Fibroblast of the conjunctiva (primary cell): ENCODE measurements at regions not wholly inside any gene's neighbourhood (a gene's known extent, or its start where the extent isn't known, plus 50 kb on each side); places are given as distances from the start of the nearest gene placed in this dataset.

Source experiments
- DNase-seq: peaks from one replicate; pipeline ENCODE4 v3.0.0-alpha.2; 2010; ENCODE audit warnings: low read depth

DNA sequence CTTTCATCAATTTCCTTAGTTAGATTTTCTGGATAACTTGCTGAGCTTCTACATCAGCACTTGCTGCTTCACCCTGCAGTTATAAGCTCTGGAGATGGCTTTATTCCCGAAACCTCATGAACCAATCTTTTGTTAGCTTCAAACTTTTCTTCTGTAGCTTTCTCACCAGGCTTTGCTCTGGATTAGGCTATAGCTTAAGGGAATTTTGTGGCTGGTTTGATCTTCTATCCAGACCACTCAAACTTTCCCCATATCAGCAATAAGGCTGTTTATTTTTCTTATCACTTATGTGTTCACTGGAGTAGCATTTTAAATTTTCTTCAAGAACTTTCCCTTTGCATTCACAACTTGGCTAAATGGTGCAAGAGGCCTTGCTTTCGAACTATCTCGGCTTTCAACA, 1173.5 kb upstream of the NUDT12 start:
- DNase-seq = no peak

- DNase-seq = no peak
Observed at GRCh38 chr5:104734046-104734445, 1171.5 kb upstream of the NUDT12 start.

DNA sequence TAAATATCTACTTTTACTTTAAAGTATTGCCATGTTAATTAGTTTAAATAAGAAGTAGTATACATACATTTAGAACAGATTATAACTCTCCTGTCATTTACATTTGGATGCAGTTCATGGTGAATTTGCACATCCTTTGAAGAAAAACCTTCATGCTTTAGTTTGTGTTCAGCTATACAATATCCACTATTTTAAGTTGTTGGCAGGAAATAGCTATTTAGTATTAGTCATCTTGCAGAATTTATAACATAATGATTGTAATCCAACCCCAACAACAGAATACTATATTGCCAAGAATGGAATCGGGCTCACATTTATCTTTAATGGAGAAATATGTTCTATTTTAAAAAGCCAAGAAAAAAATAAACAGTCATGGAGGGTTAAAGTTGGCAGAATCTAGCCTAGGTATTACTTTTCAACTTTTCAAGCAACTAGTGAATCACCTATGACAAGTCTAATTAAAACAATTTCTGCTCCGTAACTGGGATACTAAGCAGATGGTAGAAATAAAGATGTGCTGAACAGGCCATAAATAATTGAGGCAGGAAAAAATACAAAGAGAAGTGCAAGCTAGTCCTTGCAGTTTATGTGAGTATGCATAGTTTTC, 1170.6 kb upstream of the NUDT12 start:
- no peak for DNase-seq

- no peak for DNase-seq
Observed at GRCh38 chr5:104731331-104731730, 1168.7 kb upstream of the NUDT12 start.

- DNase-seq = no peak
Observed at GRCh38 chr5:104708027-104708426, 1145.4 kb upstream of the NUDT12 start.

- DNase-seq = no peak
Observed at GRCh38 chr5:104706600-104706999, 1144.0 kb upstream of the NUDT12 start.

- DNase-seq = no peak
Observed at GRCh38 chr5:104702212-104702611, 1139.6 kb upstream of the NUDT12 start.

DNA sequence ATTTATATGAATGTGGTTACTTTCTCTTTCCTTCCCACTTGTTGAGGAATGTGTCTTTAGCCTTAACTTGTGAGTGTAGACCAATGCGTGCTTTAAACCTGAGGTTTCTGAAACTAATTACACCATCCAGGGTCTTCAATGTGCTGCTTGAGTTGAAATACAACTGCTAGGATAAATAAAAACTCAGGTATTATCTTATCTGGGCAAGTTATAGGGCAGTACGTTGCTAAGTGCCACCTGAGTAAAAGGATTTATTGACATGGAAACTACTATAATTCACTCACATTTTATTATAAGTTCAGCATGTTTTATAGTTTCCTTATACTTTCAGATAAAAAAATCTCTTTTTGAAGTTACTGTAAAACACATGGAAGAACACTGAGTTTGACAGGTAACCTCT, 1136.8 kb upstream of the NUDT12 start:
- no peak for DNase-seq

GRCh38 chr5:104661256-104661655, 1098.7 kb upstream of the NUDT12 start:
- no peak for DNase-seq

GRCh38 chr5:104659497-104659896, 1096.9 kb upstream of the NUDT12 start:
- DNase-seq = no peak

DNA sequence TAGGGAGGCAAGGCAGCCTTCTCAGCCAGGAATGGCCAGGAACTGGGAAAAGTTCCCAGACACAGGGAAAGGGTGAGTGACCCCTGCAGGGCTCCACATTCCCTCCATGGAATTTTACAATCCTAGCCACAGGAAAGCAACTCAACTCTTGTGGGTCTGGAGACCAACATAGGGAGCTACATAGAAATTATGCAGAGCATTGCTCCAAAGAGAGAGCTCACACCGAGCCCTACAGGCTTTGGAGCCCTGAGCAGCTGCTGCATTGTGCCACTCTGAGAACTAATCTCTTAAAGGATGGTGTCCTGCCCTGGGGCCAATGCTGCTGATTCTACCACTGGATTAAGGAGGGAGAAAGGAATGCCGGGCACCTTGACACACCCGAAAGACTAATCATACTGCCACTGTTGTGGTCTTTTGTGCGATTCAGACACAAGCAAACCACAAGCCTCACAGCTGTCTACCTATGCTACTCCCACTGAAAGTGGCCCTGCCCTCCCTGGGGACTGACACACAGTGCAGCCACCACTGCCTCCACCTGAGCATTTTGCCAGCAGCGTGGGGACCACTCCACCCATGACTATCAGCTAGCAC, 1089.8 kb upstream of the NUDT12 start:
- DNase-seq = no peak

DNA sequence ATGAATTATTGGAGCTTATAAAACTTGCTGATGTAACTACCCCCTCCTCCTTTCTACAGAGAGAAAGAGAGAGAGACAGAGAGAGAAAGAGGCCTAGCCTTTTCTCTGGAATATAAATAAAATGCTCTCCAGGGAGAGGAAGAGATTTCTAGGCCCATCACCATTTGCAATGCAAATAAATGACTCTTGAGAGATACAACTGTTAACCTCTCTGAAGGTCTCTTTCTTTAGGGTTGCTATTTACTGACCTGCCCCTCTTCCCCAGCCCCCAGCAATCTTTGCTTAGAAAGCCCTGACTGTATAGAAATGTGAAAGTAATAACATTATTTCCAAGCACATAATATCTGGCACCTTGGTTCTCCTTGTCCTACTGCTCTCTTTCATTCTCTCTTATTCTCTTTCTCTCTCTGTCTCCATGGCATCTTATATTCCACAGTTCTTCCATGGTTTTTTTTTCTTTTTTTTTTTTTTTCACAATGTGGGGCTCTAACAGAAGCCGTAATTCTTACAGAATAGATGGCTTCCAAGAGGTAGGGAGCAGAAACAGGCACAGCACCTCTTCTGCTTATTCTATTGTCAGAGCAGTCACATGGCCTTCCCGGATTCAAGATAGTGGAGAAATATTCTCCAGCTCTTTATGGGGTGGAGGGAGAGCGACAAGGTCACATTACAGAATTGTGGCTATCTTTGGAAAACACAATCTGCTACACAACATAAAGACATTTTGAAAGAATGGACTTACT, 1087.9 kb upstream of the NUDT12 start:
- no peak for DNase-seq

- DNase-seq = no peak
Observed at GRCh38 chr5:104646416-104646815, 1083.8 kb upstream of the NUDT12 start.

DNA sequence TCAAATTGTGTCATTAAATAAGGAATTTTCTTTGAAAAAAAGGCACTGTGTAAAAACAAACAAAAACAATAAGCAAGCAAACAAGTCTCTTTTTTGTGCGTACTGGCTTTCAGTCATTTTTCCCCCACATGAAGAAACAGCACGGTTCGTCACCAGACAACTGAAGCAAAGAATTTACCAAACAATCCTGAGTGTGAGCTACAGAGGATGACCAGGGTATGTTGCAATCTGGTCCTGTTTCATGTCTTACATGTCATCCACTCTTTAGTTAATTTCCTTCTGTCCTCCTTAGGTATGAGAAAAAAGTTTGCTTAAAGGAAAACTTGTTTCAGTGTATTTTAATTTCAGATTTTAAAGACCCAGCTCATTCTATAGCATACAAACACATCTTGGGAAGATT, 1080.7 kb upstream of the NUDT12 start:
- no peak for DNase-seq

DNA sequence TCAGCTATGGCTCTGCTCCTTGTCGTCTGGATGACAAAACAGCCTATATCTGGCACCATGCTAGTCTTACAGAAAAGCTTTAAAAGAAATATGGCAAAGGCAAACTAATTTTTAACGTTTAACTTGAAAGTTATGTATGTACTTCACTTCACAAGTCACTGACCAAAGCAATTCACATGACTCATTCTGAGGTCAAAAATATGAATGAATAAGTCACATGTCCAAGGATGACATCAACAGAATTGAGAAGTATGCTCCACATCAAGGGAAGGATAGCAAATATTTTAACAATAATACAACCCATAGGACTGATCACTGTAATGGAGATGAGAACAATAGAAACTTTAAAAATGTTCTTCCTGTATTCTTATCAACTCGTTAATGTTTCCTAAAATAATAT, 1072.6 kb upstream of the NUDT12 start:
- no peak for DNase-seq

GRCh38 chr5:104628911-104629310, 1066.3 kb upstream of the NUDT12 start:
- DNase-seq = peak; percentile 4

GRCh38 chr5:104626122-104626521, 1063.5 kb upstream of the NUDT12 start:
- DNase-seq = no peak

DNA sequence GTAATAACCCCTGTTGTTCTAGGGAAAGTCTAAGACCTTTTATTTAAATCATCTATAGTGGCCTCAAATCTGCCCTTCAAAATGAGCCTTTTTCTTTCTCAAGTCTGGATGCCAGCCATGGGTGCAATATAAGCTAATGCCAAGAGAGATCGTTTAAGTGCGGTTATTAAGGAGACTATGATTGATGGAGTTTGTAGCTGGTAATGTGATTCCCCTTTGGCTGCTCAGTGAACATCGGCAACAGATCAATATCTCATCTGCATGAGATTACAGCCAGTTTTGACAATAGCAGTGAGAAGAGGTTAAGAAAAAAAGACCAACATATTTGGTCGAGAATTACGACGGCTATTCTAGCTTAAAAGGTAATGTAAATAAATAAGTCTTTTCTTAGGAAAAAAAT, 1049.4 kb upstream of the NUDT12 start:
- DNase-seq = no peak

- no peak for DNase-seq
Observed at GRCh38 chr5:104611135-104611767, 1048.7 kb upstream of the NUDT12 start.

DNA sequence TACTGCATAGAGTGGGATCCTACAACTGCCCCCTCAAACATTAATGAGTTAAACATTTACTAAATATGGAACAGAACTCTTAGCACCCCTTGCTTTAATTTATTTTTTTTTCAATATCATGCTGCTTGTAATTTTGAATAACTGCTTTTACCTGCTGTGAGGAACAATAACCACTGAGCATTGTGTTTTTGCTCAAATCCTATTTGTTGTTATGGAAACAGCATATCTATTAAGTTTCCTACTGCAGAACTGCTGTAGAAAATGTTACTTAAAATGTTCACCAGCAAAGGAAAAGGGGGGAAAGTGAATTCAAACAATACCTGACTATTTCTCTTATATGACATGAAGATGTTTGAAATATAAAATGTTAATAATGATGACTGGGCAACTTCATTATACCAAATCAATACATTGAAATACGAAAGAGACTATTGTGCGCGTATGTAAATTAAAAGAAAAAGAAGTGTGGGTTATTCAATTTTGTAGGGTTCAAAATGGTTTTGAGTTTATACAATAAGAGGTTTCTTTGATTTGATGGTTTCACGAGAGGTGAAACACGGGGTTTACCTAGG, 1043.8 kb upstream of the NUDT12 start:
- no peak for DNase-seq

GRCh38 chr5:104599726-104600125, 1037.1 kb upstream of the NUDT12 start:
- DNase-seq = no peak

GRCh38 chr5:104598285-104598684, 1035.7 kb upstream of the NUDT12 start:
- DNase-seq = no peak

DNA sequence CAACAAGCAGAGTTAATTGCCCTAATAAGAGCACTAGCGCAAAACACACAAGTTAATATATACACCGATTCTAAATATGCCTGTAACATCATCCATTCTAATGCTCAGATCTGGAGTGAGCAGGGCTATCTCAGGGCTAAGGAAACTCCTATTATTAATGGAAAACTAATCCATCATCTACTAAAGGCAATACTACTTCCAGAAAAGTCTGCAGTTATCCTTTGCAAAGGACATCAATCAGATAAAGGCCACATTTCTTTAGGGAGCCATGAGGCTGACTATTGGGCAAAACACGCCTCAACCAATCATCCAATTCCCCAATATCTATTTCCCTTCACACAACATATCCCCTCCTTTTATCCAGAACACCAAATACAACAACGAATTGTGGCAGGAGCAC, 1032.3 kb upstream of the NUDT12 start:
- DNase-seq = no peak
